ENCODE measurements at regions not wholly inside any gene's neighbourhood (a gene's known extent, or its start where the extent isn't known, plus 50 kb on each side); places are given as distances from the start of the nearest gene placed in this dataset.
"Not testable (repeated sequence)": the region's sequence is repeated elsewhere in the genome, so short reads cannot be mapped to it uniquely, and the experiment has no call there.

GRCh38 chr3:112699436-112699978 lies 58.6 kb upstream of the CCDC80 start:
- no peaks in the 10 kb centered on the region for H3K36me3 ChIP-seq
- no peak for DNase-seq

GRCh38 chr3:112698442-112698841 lies 57.5 kb upstream of the CCDC80 start:
- H3K9me3 ChIP-seq; H3K27ac ChIP-seq; DNase-seq; intact Hi-C loops (cut with DNase I; ENCODE audit: low total_unique reads); H3K4me1 ChIP-seq; H3K27me3 ChIP-seq; H3K4me3 ChIP-seq; H3K36me3 ChIP-seq: not testable (repeated sequence)

More at GRCh38 chr3:112699436-112699978, 58.6 kb upstream of the CCDC80 start:
- H3K4me1 ChIP-seq = no peaks in the 10 kb centered on the region
- no peaks in the 10 kb centered on the region for H3K27me3 ChIP-seq
- H3K9me3 ChIP-seq = no peaks in the 10 kb centered on the region
- H3K4me3 ChIP-seq = no peak overlapping the region
- no peak overlapping the region for H3K27ac ChIP-seq
- TF ChIP-seq CTCF (IDR thresholded peaks at IDR 0.05) (no peak), POLR2A (IDR thresholded peaks at IDR 0.05) (no peak)
- intact Hi-C loops (cut with DNase I; ENCODE audit: low total_unique reads) = no loop called here

- intact Hi-C loops (cut with DNase I; ENCODE audit: low total_unique reads); DNase-seq: not testable (repeated sequence)
These were observed 55.3 kb upstream of the CCDC80 start for GRCh38 chr3:112696244-112696643.

GRCh38 chr3:112695377-112696108 lies 54.6 kb upstream of the CCDC80 start:
- H3K4me3 ChIP-seq; H3K27me3 ChIP-seq; DNase-seq; H3K36me3 ChIP-seq; H3K9me3 ChIP-seq; H3K4me1 ChIP-seq; intact Hi-C loops (cut with DNase I; ENCODE audit: low total_unique reads): not testable (repeated sequence)
- peak overlapping the region; percentile 46 to 47 for H3K27ac ChIP-seq

More at GRCh38 chr3:112696244-112696643, 55.3 kb upstream of the CCDC80 start:
- H3K9me3 ChIP-seq, H3K4me1 ChIP-seq, H3K27ac ChIP-seq, H3K36me3 ChIP-seq, H3K4me3 ChIP-seq, H3K27me3 ChIP-seq: not testable (repeated sequence)

GRCh38 chr3:112694906-112695305 lies 54.0 kb upstream of the CCDC80 start:
- DNase-seq; H3K36me3 ChIP-seq; H3K4me3 ChIP-seq; H3K9me3 ChIP-seq; intact Hi-C loops (cut with DNase I; ENCODE audit: low total_unique reads); H3K27me3 ChIP-seq; H3K4me1 ChIP-seq: not testable (repeated sequence)
- peak overlapping the region in 1 of 2 donors; percentile 46 for H3K27ac ChIP-seq

GRCh38 chr3:112693186-112693585 lies 52.2 kb upstream of the CCDC80 start:
- Histone ChIP-seq H3K9me3 (no peaks in the 10 kb centered on the region), H3K27ac (no peak overlapping the region), H3K27me3 (no peaks in the 10 kb centered on the region), H3K36me3 (no peaks in the 10 kb centered on the region), H3K4me1 (no peaks in the 10 kb centered on the region), H3K4me3 (no peak overlapping the region)
- intact Hi-C loops (cut with DNase I; ENCODE audit: low total_unique reads) = no loop called here
- TF ChIP-seq CTCF (IDR thresholded peaks at IDR 0.05) (no peak), POLR2A (IDR thresholded peaks at IDR 0.05) (no peak)
- DNase-seq = no peak

All from uterus (tissue), 3 donors.